GM12878 (cell line): ENCODE measurements at regions not wholly inside any gene's neighbourhood (a gene's known extent, or its start where the extent isn't known, plus 50 kb on each side); places are given as distances from the start of the nearest gene placed in this dataset.

Experiments
- ATAC-seq: fragments of 200-7000 bp; cut with Tn5 transposase; 3 replicates; pipeline ENCODE4 v1.9.1; 2020; ENCODE audit warnings: mild to moderate bottlenecking, moderate library complexity
- BruUV-seq: library from RNA; stranded (reverse); fragments of 400-500 nt; replicated peaks from 2 replicates; lab custom pipeline; 2021; lab: Mats Ljungman, UMichigan
- CTCF ChIA-PET: fragments of 300-600 bp; sonication (Branson Sonifier 250); formaldehyde crosslinking; extraction: SDS; loops from one replicate; lab custom pipeline; 2021; ENCODE audit warnings: inconsistent platforms; lab: Yijun Ruan, JAX
- POLR2A ChIA-PET: fragments of 350-600 bp; formaldehyde crosslinking; extraction: SDS; loops from one replicate; lab custom pipeline; 2021; ENCODE audit warnings: inconsistent platforms; lab: Charles Lee
- RAD21 ChIA-PET: fragments of 300-600 bp; sonication (Branson Sonifier 250); formaldehyde crosslinking; loops from one replicate; lab custom pipeline; 2023; ENCODE audit warnings: antibody characterized with exemption; ENCODE audit not compliant: unreplicated experiment; lab: Charles Lee
- SMC1A ChIA-PET: fragments of 300-600 bp; sonication (Branson Sonifier 250); formaldehyde crosslinking; loops from one replicate; lab custom pipeline; 2023; ENCODE audit not compliant: unreplicated experiment, uncharacterized antibody; lab: Charles Lee
- DNase-seq: peaks from one replicate; pipeline ENCODE4 v3.0.0-alpha.2; 2011; ENCODE audit warnings: low read depth, low spot score
- FAIRE-seq: peaks from 3 replicates; lab custom pipeline; 2011; peaks lifted over from hg19 to GRCh38; lab: Jason Lieb, UNC
- H2AFZ ChIP-seq: 2 replicates; pipeline ENCODE4 v1.6.0; 2011; ENCODE audit warnings: low read depth, low read length, control low read depth; ENCODE audit not compliant: control insufficient read depth
- H3K27ac ChIP-seq: 2 replicates; pipeline ENCODE4 v1.5.1; 2011; ENCODE audit warnings: control low read depth; ENCODE audit not compliant: control insufficient read depth, insufficient read depth
- H3K27me3 ChIP-seq, 2 experiments: replicated peaks in 1 of 2; 2 replicates each; pipeline versions ENCODE4 v1.6.0 to v1.6.1; 2011; ENCODE audit warnings: low read length in 1 of 2; ENCODE audit not compliant: control insufficient read depth in 2 of 2, insufficient read depth in 2 of 2
- H3K36me3 ChIP-seq, 2 experiments: 2 replicates each; pipeline ENCODE4 v1.5.1; 2011; ENCODE audit warnings: low read length in 1 of 2; ENCODE audit not compliant: control insufficient read depth in 2 of 2, insufficient read depth in 2 of 2
- H3K4me1 ChIP-seq: 2 replicates; pipeline ENCODE4 v1.6.1; 2011; ENCODE audit warnings: mild to moderate bottlenecking, low read length, moderate library complexity, mixed read lengths; ENCODE audit not compliant: control insufficient read depth, insufficient read depth
- H3K4me2 ChIP-seq: 2 replicates; pipeline ENCODE4 v1.6.0; 2011; ENCODE audit warnings: control low read depth; ENCODE audit not compliant: control insufficient read depth, insufficient read depth
- H3K4me3 ChIP-seq: fragments of 200-600 bp; sonication (generic); 2 replicates; pipeline ENCODE4 v1.5.1; 2016
- H3K79me2 ChIP-seq: 2 replicates; pipeline ENCODE4 v1.6.0; 2011; ENCODE audit warnings: low read length; ENCODE audit not compliant: control insufficient read depth, insufficient read depth
- H3K9ac ChIP-seq: 2 replicates; pipeline ENCODE4 v1.8.0; 2011; ENCODE audit warnings: low read length, control low read depth, mixed read lengths; ENCODE audit not compliant: control insufficient read depth, insufficient read depth
- H3K9me3 ChIP-seq: replicated peaks from 3 replicates; pipeline ENCODE4 v1.5.1; 2011; ENCODE audit warnings: mild to moderate bottlenecking, low read length; ENCODE audit not compliant: control insufficient read depth, insufficient read depth
- H4K20me1 ChIP-seq: 2 replicates; pipeline ENCODE4 v1.6.0; 2011; ENCODE audit not compliant: control insufficient read depth, insufficient read depth
- CBX5 ChIP-seq: sonication (generic); IDR thresholded peaks from 2 replicates; pipeline ENCODE4 v1.6.1; 2016; ENCODE audit warnings: low read depth, moderate library complexity, mild to moderate bottlenecking, inconsistent platforms
- CHD1 ChIP-seq: IDR thresholded peaks from 2 replicates; pipeline ENCODE4 v1.6.1; 2012; ENCODE audit warnings: low read depth, low read length, improper control_type of control experiment
- IKZF2 ChIP-seq, 2 experiments: fragments of 450-650 bp; IDR thresholded peaks; 2 replicates each; pipeline ENCODE4 v1.6.1; 2017; ENCODE audit warnings: mild to moderate bottlenecking in 2 of 2, moderate library complexity in 2 of 2
- RAD21 ChIP-seq: IDR thresholded peaks from 2 replicates; pipeline ENCODE4 v1.6.1; 2011; ENCODE audit warnings: mild to moderate bottlenecking, low read depth, low read length, moderate library complexity; ENCODE audit not compliant: insufficient read depth
- SREBF1 ChIP-seq: IDR thresholded peaks from 2 replicates; pipeline ENCODE4 v1.6.1; 2012; ENCODE audit warnings: mild to moderate bottlenecking, low read length
- SREBF2 ChIP-seq: IDR thresholded peaks from 2 replicates; pipeline ENCODE4 v1.6.1; 2012; ENCODE audit warnings: mild to moderate bottlenecking, low read length
- STAT1 ChIP-seq: fragments of 450-650 bp; conservative IDR thresholded peaks from 2 replicates; pipeline ENCODE4 v1.6.1; 2014; ENCODE audit warnings: antibody characterized with exemption, mild to moderate bottlenecking
- ZNF217 ChIP-seq: fragments of 450-650 bp; IDR thresholded peaks from 2 replicates; pipeline ENCODE4 v1.6.1; 2017; ENCODE audit warnings: antibody characterized with exemption, mild to moderate bottlenecking
- ZNF274 ChIP-seq: IDR thresholded peaks from one replicate; pipeline ENCODE4 v1.8.0; 2011; ENCODE audit not compliant: insufficient read length, insufficient read depth
- WGBS: methylation state at CpG from one replicate; pipeline ENCODE4 v1.1.6; 2016; ENCODE audit warnings: low lambda C conversion rate; ENCODE audit not compliant: insufficient replicate concordance, insufficient coverage; ENCODE audit errors: missing lambda C conversion rate; 5-methylcytosine and 5-hydroxymethylcytosine counted together
- in situ Hi-C: fragments of 300-500 bp; cut with MboI; formaldehyde crosslinking; loops from 9 replicates; pipeline ENCODE4 v1.14.3; 2018; ENCODE audit warnings: mixed read lengths
- intact Hi-C: fragments of 100-400 bp; cut with micrococcal nuclease; formaldehyde crosslinking; loops from one replicate; pipeline ENCODE4 v1.14.2; 2022; ENCODE audit not compliant: unreplicated experiment
- TF ChIP-seq, protein P1 (sequence below): fragments of 450-650 bp; IDR thresholded peaks from 2 replicates; pipeline ENCODE4 v1.6.1; 2017; ENCODE audit warnings: antibody characterized with exemption, mild to moderate bottlenecking, moderate library complexity
- TF ChIP-seq, protein P2 (sequence below): fragments of 450-650 bp; IDR thresholded peaks from 2 replicates; pipeline ENCODE4 v1.6.1; 2018; ENCODE audit warnings: borderline replicate concordance, mild to moderate bottlenecking; ENCODE audit not compliant: partially characterized antibody

DNA sequence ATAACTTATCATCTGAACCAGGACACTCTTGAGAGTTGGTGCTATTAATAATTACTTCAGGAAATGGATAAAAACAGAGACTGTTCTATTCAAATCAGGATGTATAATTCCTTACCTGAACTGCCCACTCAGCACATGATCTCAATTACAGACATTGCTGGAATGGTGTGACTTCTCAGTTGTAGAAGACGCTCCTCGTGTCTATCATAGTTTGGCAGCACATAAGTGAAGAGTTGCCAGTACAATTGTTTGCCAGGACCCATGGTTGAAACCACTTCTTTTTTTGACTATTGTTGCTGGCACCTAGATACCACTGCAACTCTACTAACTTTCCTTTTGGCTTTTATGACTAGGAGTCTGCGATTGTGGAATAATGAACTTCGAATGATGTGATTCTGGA lies 105.4 kb downstream of the ZNF365 start:
- TF ChIP-seq CBX5 (no peak), IKZF2 (IDR thresholded peaks at IDR 0.05) (no peak), STAT1 (no peak), ZNF274 (no peak), SREBF1 (no peak), SREBF2 (no peak), ZNF217 (no peak), RAD21 (no peak), CHD1 (no peak)
- TF ChIP-seq, protein P1, sequence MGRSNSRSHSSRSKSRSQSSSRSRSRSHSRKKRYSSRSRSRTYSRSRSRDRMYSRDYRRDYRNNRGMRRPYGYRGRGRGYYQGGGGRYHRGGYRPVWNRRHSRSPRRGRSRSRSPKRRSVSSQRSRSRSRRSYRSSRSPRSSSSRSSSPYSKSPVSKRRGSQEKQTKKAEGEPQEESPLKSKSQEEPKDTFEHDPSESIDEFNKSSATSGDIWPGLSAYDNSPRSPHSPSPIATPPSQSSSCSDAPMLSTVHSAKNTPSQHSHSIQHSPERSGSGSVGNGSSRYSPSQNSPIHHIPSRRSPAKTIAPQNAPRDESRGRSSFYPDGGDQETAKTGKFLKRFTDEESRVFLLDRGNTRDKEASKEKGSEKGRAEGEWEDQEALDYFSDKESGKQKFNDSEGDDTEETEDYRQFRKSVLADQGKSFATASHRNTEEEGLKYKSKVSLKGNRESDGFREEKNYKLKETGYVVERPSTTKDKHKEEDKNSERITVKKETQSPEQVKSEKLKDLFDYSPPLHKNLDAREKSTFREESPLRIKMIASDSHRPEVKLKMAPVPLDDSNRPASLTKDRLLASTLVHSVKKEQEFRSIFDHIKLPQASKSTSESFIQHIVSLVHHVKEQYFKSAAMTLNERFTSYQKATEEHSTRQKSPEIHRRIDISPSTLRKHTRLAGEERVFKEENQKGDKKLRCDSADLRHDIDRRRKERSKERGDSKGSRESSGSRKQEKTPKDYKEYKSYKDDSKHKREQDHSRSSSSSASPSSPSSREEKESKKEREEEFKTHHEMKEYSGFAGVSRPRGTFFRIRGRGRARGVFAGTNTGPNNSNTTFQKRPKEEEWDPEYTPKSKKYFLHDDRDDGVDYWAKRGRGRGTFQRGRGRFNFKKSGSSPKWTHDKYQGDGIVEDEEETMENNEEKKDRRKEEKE, result no peak
- TF ChIP-seq, protein P2, sequence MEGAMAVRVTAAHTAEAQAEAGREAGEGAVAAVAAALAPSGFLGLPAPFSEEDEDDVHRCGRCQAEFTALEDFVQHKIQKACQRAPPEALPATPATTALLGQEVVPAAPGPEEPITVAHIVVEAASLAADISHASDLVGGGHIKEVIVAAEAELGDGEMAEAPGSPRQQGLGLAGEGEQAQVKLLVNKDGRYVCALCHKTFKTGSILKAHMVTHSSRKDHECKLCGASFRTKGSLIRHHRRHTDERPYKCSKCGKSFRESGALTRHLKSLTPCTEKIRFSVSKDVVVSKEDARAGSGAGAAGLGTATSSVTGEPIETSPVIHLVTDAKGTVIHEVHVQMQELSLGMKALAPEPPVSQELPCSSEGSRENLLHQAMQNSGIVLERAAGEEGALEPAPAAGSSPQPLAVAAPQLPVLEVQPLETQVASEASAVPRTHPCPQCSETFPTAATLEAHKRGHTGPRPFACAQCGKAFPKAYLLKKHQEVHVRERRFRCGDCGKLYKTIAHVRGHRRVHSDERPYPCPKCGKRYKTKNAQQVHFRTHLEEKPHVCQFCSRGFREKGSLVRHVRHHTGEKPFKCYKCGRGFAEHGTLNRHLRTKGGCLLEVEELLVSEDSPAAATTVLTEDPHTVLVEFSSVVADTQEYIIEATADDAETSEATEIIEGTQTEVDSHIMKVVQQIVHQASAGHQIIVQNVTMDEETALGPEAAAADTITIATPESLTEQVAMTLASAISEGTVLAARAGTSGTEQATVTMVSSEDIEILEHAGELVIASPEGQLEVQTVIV, result no peak
- Histone ChIP-seq H3K4me1 (no peaks in the 10 kb centered on the region), H3K36me3 (no peaks in the 10 kb centered on the region), H3K4me2 (no peak overlapping the region), H3K27ac (no peak overlapping the region), H3K27me3 (peaks cover 0 to 2% of the 10 kb centered on the region in 2 experiments; a peak in 2 of 4 replicates), H4K20me1 (no peaks in the 10 kb centered on the region), H2AFZ (no peak overlapping the region), H3K9me3 (peaks cover 1% of the 10 kb centered on the region; the same call in 1 of the 3 replicates), H3K79me2 (no peaks in the 10 kb centered on the region), H3K9ac (no peak overlapping the region), H3K4me3 (no peak overlapping the region)
- WGBS, result 59% methylated on average over 4 of the region's 4 CpGs
- ChIA-PET RAD21 (no interaction called here), SMC1A (interaction anchor here (1.1 to 1.4 kb wide), 3 partner anchors 10 to 114 kb away, joined by 3 to 4 read pairs (median 3); no protein-coding TSS in a partner anchor), POLR2A (no interaction called here), CTCF (interaction anchor here (1.9 kb wide), 1 partner anchor 12 kb away, joined by 4 read pairs; no protein-coding TSS in a partner anchor)
- no peak for FAIRE-seq
- ATAC-seq, result no peak
- no peak for DNase-seq
- no TSS peak for BruUV-seq
- intact Hi-C loops, result no loop called here
- in situ Hi-C loops, result no loop called here
